GM12878 (cell line): ENCODE measurements at regions not wholly inside any gene's neighbourhood (a gene's known extent, or its start where the extent isn't known, plus 50 kb on each side); places are given as distances from the start of the nearest gene placed in this dataset.

ENCODE experiments used
- ATAC-seq: fragments of 200-7000 bp; cut with Tn5 transposase; 3 replicates; pipeline ENCODE4 v1.9.1; 2020; ENCODE audit warnings: mild to moderate bottlenecking, moderate library complexity
- BruUV-seq: library from RNA; stranded (reverse); fragments of 400-500 nt; replicated peaks from 2 replicates; lab custom pipeline; 2021; lab: Mats Ljungman, UMichigan
- CTCF ChIA-PET: fragments of 300-600 bp; sonication (Branson Sonifier 250); formaldehyde crosslinking; extraction: SDS; loops from one replicate; lab custom pipeline; 2021; ENCODE audit warnings: inconsistent platforms; lab: Yijun Ruan, JAX
- POLR2A ChIA-PET: fragments of 350-600 bp; formaldehyde crosslinking; extraction: SDS; loops from one replicate; lab custom pipeline; 2021; ENCODE audit warnings: inconsistent platforms; lab: Charles Lee
- RAD21 ChIA-PET: fragments of 300-600 bp; sonication (Branson Sonifier 250); formaldehyde crosslinking; loops from one replicate; lab custom pipeline; 2023; ENCODE audit warnings: antibody characterized with exemption; ENCODE audit not compliant: unreplicated experiment; lab: Charles Lee
- SMC1A ChIA-PET: fragments of 300-600 bp; sonication (Branson Sonifier 250); formaldehyde crosslinking; loops from one replicate; lab custom pipeline; 2023; ENCODE audit not compliant: unreplicated experiment, uncharacterized antibody; lab: Charles Lee
- DNase-seq: peaks from one replicate; pipeline ENCODE4 v3.0.0-alpha.2; 2011; ENCODE audit warnings: low read depth, low spot score
- FAIRE-seq: peaks from 3 replicates; lab custom pipeline; 2011; peaks lifted over from hg19 to GRCh38; lab: Jason Lieb, UNC
- H2AFZ ChIP-seq: 2 replicates; pipeline ENCODE4 v1.6.0; 2011; ENCODE audit warnings: low read depth, low read length, control low read depth; ENCODE audit not compliant: control insufficient read depth
- H3K27ac ChIP-seq: 2 replicates; pipeline ENCODE4 v1.5.1; 2011; ENCODE audit warnings: control low read depth; ENCODE audit not compliant: control insufficient read depth, insufficient read depth
- H3K27me3 ChIP-seq, 2 experiments: replicated peaks in 1 of 2; 2 replicates each; pipeline versions ENCODE4 v1.6.0 to v1.6.1; 2011; ENCODE audit warnings: low read length in 1 of 2; ENCODE audit not compliant: control insufficient read depth in 2 of 2, insufficient read depth in 2 of 2
- H3K36me3 ChIP-seq, 2 experiments: 2 replicates each; pipeline ENCODE4 v1.5.1; 2011; ENCODE audit warnings: low read length in 1 of 2; ENCODE audit not compliant: control insufficient read depth in 2 of 2, insufficient read depth in 2 of 2
- H3K4me1 ChIP-seq: 2 replicates; pipeline ENCODE4 v1.6.1; 2011; ENCODE audit warnings: mild to moderate bottlenecking, low read length, moderate library complexity, mixed read lengths; ENCODE audit not compliant: control insufficient read depth, insufficient read depth
- H3K4me2 ChIP-seq: 2 replicates; pipeline ENCODE4 v1.6.0; 2011; ENCODE audit warnings: control low read depth; ENCODE audit not compliant: control insufficient read depth, insufficient read depth
- H3K4me3 ChIP-seq: fragments of 200-600 bp; sonication (generic); 2 replicates; pipeline ENCODE4 v1.5.1; 2016
- H3K79me2 ChIP-seq: 2 replicates; pipeline ENCODE4 v1.6.0; 2011; ENCODE audit warnings: low read length; ENCODE audit not compliant: control insufficient read depth, insufficient read depth
- H3K9ac ChIP-seq: 2 replicates; pipeline ENCODE4 v1.8.0; 2011; ENCODE audit warnings: low read length, control low read depth, mixed read lengths; ENCODE audit not compliant: control insufficient read depth, insufficient read depth
- H3K9me3 ChIP-seq: replicated peaks from 3 replicates; pipeline ENCODE4 v1.5.1; 2011; ENCODE audit warnings: mild to moderate bottlenecking, low read length; ENCODE audit not compliant: control insufficient read depth, insufficient read depth
- H4K20me1 ChIP-seq: 2 replicates; pipeline ENCODE4 v1.6.0; 2011; ENCODE audit not compliant: control insufficient read depth, insufficient read depth
- BCLAF1 ChIP-seq: fragments of 450-650 bp; IDR thresholded peaks from 2 replicates; pipeline ENCODE4 v1.6.1; 2017; ENCODE audit warnings: antibody characterized with exemption, mild to moderate bottlenecking, moderate library complexity
- CBX3 ChIP-seq: fragments of 200-600 bp; sonication (generic); IDR thresholded peaks from 2 replicates; pipeline ENCODE4 v1.6.1; 2016; ENCODE audit warnings: low read depth, borderline replicate concordance
- CREM ChIP-seq: IDR thresholded peaks from 2 replicates; pipeline ENCODE4 v1.6.1; 2014; ENCODE audit warnings: antibody characterized with exemption, low read depth
- HDAC2 ChIP-seq: fragments of 200-600 bp; sonication (generic); IDR thresholded peaks from 2 replicates; pipeline ENCODE4 v1.6.1; 2017
- IRF4 ChIP-seq: IDR thresholded peaks from 2 replicates; pipeline ENCODE4 v1.6.1; 2011; ENCODE audit warnings: low read depth, low read length
- NBN ChIP-seq: fragments of 450-650 bp; IDR thresholded peaks from 2 replicates; pipeline ENCODE4 v1.6.1; 2016
- NFIC ChIP-seq: IDR thresholded peaks from 2 replicates; pipeline ENCODE4 v1.6.1; 2012; ENCODE audit warnings: low read depth, mild to moderate bottlenecking, inconsistent platforms, low read length, moderate library complexity
- NKRF ChIP-seq: fragments of 450-650 bp; conservative IDR thresholded peaks from 2 replicates; pipeline ENCODE4 v1.6.1; 2017; ENCODE audit warnings: mild to moderate bottlenecking, moderate library complexity
- NR2C1 ChIP-seq: fragments of 450-650 bp; IDR thresholded peaks from 2 replicates; pipeline ENCODE4 v1.6.1; 2017; ENCODE audit warnings: antibody characterized with exemption, mild to moderate bottlenecking, moderate library complexity
- POLR2AphosphoS2 ChIP-seq: IDR thresholded peaks from 2 replicates; pipeline ENCODE4 v1.6.1; 2011; ENCODE audit warnings: low read depth, mild to moderate bottlenecking, low read length, improper control_type of control experiment, moderate library complexity
- RAD51 ChIP-seq: fragments of 450-650 bp; IDR thresholded peaks from 2 replicates; pipeline ENCODE4 v1.6.1; 2016; ENCODE audit warnings: moderate library complexity, mild to moderate bottlenecking, inconsistent platforms
- RB1 ChIP-seq: fragments of 450-650 bp; formaldehyde crosslinking; IDR thresholded peaks from 2 replicates; pipeline ENCODE4 v1.6.1; 2017; ENCODE audit warnings: mild to moderate bottlenecking, borderline replicate concordance
- TBL1XR1 ChIP-seq: IDR thresholded peaks from 2 replicates; pipeline ENCODE4 v1.6.1; 2012; ENCODE audit warnings: low read depth, low read length, improper control_type of control experiment
- ZBTB40 ChIP-seq: fragments of 450-650 bp; IDR thresholded peaks from 2 replicates; pipeline ENCODE4 v1.6.1; 2016; ENCODE audit warnings: mild to moderate bottlenecking, moderate library complexity, borderline replicate concordance
- ZNF24 ChIP-seq: fragments of 450-650 bp; IDR thresholded peaks from 2 replicates; pipeline ENCODE4 v1.6.1; 2017; ENCODE audit warnings: antibody characterized with exemption, mild to moderate bottlenecking
- ZNF384 ChIP-seq: IDR thresholded peaks from 2 replicates; pipeline ENCODE4 v1.6.1; 2012; ENCODE audit warnings: low read depth, mild to moderate bottlenecking, low read length, improper control_type of control experiment, borderline replicate concordance
- WGBS: methylation state at CpG from one replicate; pipeline ENCODE4 v1.1.6; 2016; ENCODE audit warnings: low lambda C conversion rate; ENCODE audit not compliant: insufficient replicate concordance, insufficient coverage; ENCODE audit errors: missing lambda C conversion rate; 5-methylcytosine and 5-hydroxymethylcytosine counted together
- in situ Hi-C: fragments of 300-500 bp; cut with MboI; formaldehyde crosslinking; loops from 9 replicates; pipeline ENCODE4 v1.14.3; 2018; ENCODE audit warnings: mixed read lengths
- intact Hi-C: fragments of 100-400 bp; cut with micrococcal nuclease; formaldehyde crosslinking; loops from one replicate; pipeline ENCODE4 v1.14.2; 2022; ENCODE audit not compliant: unreplicated experiment

- TF ChIP-seq NR2C1 (no peak), NBN (no peak)
- TF ChIP-seq, all 136 proteins: peak for 0
Measured at GRCh38 chr18:42268186-42268725, 313.2 kb downstream of the PIK3C3 start (continued).

GRCh38 chr18:42268798-42269197 lies 313.8 kb downstream of the PIK3C3 start:
- no peak for ATAC-seq
- Histone ChIP-seq H3K4me2 (no peak overlapping the region), H3K4me1 (no peaks in the 10 kb centered on the region), H3K9ac (no peak overlapping the region), H4K20me1 (no peaks in the 10 kb centered on the region), H2AFZ (no peak overlapping the region), H3K36me3 (no peaks in the 10 kb centered on the region), H3K9me3 (no peaks in the 10 kb centered on the region), H3K4me3 (no peak overlapping the region), H3K79me2 (no peaks in the 10 kb centered on the region), H3K27me3 (no peaks in the 10 kb centered on the region), H3K27ac (no peak overlapping the region)
- no peak for FAIRE-seq
- ChIA-PET RAD21 (no interaction called here), SMC1A (interaction anchor here (1.0 to 4.7 kb wide), 2 partner anchors 90 to 154 kb away, joined by 3 to 27 read pairs; no protein-coding TSS in a partner anchor), POLR2A (no interaction called here), CTCF (interaction anchor here (1.9 kb wide), 1 partner anchor 13 kb away, joined by 4 read pairs; no protein-coding TSS in a partner anchor)
- intact Hi-C loops (no loop called here), in situ Hi-C loops (no loop called here)
- no TSS peak for BruUV-seq
- no peak for DNase-seq
- 61% methylated on average over 5 of the region's 5 CpGs for WGBS
- no peak for TF ChIP-seq NKRF
- no peak for TF ChIP-seq HDAC2
- TF ChIP-seq CREM: no peak
- no peak for TF ChIP-seq CBX3
- TF ChIP-seq BCLAF1: no peak
- TF ChIP-seq RAD51: no peak
- no peak for TF ChIP-seq ZNF24
- TF ChIP-seq POLR2AphosphoS2: no peak
- TF ChIP-seq NFIC: no peak
- no peak for TF ChIP-seq ZNF384
- TF ChIP-seq ZBTB40: no peak
- TF ChIP-seq TBL1XR1: no peak
- TF ChIP-seq IRF4: no peak
- no peak for TF ChIP-seq RB1
